ENCODE measurements at regions not wholly inside any gene's neighbourhood (a gene's known extent, or its start where the extent isn't known, plus 50 kb on each side); places are given as distances from the start of the nearest gene placed in this dataset.

DNA sequence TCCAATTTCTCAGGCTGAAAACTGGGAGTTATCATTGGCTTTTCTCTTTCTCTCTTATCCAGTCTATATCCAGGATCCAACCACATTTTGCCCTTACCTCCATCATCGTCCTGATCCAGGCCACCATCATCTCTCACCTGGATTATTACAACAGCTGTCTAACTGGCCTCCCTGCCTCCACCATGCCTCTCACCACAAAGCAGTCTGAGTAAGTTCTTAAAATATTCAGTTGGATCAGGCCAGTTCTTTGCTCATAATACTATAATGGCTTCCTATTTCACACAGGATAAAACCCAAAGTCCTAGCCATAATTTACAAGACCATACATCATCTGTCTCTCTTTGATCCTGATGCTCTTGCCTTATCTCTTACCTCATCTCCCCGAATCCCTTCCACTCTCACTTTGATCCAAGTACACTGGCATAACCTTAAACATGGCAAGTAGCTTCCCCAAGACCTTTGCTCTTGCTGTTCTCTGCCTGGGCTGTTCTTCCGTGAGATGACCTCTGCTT is 133.4 kb upstream of the RAP1B start:
- TF ChIP-seq, protein P1, sequence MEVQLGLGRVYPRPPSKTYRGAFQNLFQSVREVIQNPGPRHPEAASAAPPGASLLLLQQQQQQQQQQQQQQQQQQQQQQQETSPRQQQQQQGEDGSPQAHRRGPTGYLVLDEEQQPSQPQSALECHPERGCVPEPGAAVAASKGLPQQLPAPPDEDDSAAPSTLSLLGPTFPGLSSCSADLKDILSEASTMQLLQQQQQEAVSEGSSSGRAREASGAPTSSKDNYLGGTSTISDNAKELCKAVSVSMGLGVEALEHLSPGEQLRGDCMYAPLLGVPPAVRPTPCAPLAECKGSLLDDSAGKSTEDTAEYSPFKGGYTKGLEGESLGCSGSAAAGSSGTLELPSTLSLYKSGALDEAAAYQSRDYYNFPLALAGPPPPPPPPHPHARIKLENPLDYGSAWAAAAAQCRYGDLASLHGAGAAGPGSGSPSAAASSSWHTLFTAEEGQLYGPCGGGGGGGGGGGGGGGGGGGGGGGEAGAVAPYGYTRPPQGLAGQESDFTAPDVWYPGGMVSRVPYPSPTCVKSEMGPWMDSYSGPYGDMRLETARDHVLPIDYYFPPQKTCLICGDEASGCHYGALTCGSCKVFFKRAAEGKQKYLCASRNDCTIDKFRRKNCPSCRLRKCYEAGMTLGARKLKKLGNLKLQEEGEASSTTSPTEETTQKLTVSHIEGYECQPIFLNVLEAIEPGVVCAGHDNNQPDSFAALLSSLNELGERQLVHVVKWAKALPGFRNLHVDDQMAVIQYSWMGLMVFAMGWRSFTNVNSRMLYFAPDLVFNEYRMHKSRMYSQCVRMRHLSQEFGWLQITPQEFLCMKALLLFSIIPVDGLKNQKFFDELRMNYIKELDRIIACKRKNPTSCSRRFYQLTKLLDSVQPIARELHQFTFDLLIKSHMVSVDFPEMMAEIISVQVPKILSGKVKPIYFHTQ (CRISPR knock-in tag; IDR thresholded peaks at IDR 0.05), result no peak
- TF ChIP-seq JUN (CRISPR knock-in tag; IDR thresholded peaks at IDR 0.05), result no peak
- TF ChIP-seq, protein P2, sequence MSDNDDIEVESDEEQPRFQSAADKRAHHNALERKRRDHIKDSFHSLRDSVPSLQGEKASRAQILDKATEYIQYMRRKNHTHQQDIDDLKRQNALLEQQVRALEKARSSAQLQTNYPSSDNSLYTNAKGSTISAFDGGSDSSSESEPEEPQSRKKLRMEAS (CRISPR knock-in tag; IDR thresholded peaks at IDR 0.05), result no peak
- no peak for TF ChIP-seq EMX1 (CRISPR knock-in tag; IDR thresholded peaks at IDR 0.05)
- TF ChIP-seq, protein P3, sequence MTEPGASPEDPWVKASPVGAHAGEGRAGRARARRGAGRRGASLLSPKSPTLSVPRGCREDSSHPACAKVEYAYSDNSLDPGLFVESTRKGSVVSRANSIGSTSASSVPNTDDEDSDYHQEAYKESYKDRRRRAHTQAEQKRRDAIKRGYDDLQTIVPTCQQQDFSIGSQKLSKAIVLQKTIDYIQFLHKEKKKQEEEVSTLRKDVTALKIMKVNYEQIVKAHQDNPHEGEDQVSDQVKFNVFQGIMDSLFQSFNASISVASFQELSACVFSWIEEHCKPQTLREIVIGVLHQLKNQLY (CRISPR knock-in tag; IDR thresholded peaks at IDR 0.05), result no peak
- TF ChIP-seq SMAD4 (CRISPR knock-in tag; IDR thresholded peaks at IDR 0.05), result no peak
- TF ChIP-seq ZNF416 (CRISPR knock-in tag; IDR thresholded peaks at IDR 0.05), result no peak
- TF ChIP-seq, protein P4, sequence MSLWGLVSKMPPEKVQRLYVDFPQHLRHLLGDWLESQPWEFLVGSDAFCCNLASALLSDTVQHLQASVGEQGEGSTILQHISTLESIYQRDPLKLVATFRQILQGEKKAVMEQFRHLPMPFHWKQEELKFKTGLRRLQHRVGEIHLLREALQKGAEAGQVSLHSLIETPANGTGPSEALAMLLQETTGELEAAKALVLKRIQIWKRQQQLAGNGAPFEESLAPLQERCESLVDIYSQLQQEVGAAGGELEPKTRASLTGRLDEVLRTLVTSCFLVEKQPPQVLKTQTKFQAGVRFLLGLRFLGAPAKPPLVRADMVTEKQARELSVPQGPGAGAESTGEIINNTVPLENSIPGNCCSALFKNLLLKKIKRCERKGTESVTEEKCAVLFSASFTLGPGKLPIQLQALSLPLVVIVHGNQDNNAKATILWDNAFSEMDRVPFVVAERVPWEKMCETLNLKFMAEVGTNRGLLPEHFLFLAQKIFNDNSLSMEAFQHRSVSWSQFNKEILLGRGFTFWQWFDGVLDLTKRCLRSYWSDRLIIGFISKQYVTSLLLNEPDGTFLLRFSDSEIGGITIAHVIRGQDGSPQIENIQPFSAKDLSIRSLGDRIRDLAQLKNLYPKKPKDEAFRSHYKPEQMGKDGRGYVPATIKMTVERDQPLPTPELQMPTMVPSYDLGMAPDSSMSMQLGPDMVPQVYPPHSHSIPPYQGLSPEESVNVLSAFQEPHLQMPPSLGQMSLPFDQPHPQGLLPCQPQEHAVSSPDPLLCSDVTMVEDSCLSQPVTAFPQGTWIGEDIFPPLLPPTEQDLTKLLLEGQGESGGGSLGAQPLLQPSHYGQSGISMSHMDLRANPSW (CRISPR knock-in tag; conservative IDR thresholded peaks at IDR 0.05; ENCODE audit: low read depth), result no peak
- no peak for TF ChIP-seq ETV6 (CRISPR knock-in tag; IDR thresholded peaks at IDR 0.05)
- TF ChIP-seq GABPB1 (CRISPR knock-in tag; IDR thresholded peaks at IDR 0.05), result no peak
- TF ChIP-seq, protein P5, sequence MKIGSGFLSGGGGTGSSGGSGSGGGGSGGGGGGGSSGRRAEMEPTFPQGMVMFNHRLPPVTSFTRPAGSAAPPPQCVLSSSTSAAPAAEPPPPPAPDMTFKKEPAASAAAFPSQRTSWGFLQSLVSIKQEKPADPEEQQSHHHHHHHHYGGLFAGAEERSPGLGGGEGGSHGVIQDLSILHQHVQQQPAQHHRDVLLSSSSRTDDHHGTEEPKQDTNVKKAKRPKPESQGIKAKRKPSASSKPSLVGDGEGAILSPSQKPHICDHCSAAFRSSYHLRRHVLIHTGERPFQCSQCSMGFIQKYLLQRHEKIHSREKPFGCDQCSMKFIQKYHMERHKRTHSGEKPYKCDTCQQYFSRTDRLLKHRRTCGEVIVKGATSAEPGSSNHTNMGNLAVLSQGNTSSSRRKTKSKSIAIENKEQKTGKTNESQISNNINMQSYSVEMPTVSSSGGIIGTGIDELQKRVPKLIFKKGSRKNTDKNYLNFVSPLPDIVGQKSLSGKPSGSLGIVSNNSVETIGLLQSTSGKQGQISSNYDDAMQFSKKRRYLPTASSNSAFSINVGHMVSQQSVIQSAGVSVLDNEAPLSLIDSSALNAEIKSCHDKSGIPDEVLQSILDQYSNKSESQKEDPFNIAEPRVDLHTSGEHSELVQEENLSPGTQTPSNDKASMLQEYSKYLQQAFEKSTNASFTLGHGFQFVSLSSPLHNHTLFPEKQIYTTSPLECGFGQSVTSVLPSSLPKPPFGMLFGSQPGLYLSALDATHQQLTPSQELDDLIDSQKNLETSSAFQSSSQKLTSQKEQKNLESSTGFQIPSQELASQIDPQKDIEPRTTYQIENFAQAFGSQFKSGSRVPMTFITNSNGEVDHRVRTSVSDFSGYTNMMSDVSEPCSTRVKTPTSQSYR (CRISPR knock-in tag; IDR thresholded peaks at IDR 0.05), result no peak
- TF ChIP-seq NR2C2 (CRISPR knock-in tag; IDR thresholded peaks at IDR 0.05), result no peak
- Mint-ChIP-seq H3K4me3 (no peak overlapping the region), H3K4me1 (peaks cover 8% of the 10 kb centered on the region; the same call in 1 of the 2 replicates), H3K27ac (no peak overlapping the region), H3K36me3 (peaks cover 6% of the 10 kb centered on the region), H3K9me3 (peaks cover 9% of the 10 kb centered on the region), H3K27me3 (ENCODE audit: low read depth) (no peaks in the 10 kb centered on the region; the same call in 1 of the 2 replicates)
- no peak for DNase-seq (ENCODE audit: low spot score)
- ChIA-PET CTCF (no interaction called here), POLR2A (no interaction called here)
- ATAC-seq, result no peak

DNA sequence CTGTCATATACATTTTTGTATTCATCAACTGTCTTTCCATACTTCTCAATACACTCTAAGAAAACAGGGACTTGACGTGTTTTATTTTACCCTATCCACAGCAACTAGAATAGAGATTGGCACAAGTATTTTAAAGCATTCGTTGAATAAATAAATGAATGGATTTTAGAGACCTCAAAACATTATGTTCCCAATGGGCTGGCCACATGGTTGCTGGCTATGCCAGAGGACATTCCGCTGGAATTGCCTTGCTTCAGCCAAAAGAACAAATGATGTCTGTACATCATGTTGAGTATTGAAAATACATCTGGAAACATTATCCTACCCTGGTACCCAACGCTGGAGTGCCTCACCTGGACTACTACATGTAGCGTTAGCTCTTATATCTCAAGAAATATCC is 132.8 kb upstream of the RAP1B start:
- no peak overlapping the region for H3K4me3 Mint-ChIP-seq
- ATAC-seq (no peak), DNase-seq (ENCODE audit: low spot score) (no peak)
- CTCF ChIA-PET, result no interaction called here
- no peak overlapping the region for H3K27ac Mint-ChIP-seq
- TF ChIP-seq, protein P6, sequence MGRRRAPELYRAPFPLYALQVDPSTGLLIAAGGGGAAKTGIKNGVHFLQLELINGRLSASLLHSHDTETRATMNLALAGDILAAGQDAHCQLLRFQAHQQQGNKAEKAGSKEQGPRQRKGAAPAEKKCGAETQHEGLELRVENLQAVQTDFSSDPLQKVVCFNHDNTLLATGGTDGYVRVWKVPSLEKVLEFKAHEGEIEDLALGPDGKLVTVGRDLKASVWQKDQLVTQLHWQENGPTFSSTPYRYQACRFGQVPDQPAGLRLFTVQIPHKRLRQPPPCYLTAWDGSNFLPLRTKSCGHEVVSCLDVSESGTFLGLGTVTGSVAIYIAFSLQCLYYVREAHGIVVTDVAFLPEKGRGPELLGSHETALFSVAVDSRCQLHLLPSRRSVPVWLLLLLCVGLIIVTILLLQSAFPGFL (CRISPR knock-in tag; IDR thresholded peaks at IDR 0.05; ENCODE audit: borderline replicate concordance), result no peak
- TF ChIP-seq ESRRA (CRISPR knock-in tag; IDR thresholded peaks at IDR 0.05; ENCODE audit: borderline replicate concordance), result no peak
- no peak for TF ChIP-seq FOXJ3 (CRISPR knock-in tag; IDR thresholded peaks at IDR 0.05; ENCODE audit: borderline replicate concordance)
- TF ChIP-seq EMX1 (CRISPR knock-in tag; IDR thresholded peaks at IDR 0.05), result no peak
- TF ChIP-seq, protein P7, sequence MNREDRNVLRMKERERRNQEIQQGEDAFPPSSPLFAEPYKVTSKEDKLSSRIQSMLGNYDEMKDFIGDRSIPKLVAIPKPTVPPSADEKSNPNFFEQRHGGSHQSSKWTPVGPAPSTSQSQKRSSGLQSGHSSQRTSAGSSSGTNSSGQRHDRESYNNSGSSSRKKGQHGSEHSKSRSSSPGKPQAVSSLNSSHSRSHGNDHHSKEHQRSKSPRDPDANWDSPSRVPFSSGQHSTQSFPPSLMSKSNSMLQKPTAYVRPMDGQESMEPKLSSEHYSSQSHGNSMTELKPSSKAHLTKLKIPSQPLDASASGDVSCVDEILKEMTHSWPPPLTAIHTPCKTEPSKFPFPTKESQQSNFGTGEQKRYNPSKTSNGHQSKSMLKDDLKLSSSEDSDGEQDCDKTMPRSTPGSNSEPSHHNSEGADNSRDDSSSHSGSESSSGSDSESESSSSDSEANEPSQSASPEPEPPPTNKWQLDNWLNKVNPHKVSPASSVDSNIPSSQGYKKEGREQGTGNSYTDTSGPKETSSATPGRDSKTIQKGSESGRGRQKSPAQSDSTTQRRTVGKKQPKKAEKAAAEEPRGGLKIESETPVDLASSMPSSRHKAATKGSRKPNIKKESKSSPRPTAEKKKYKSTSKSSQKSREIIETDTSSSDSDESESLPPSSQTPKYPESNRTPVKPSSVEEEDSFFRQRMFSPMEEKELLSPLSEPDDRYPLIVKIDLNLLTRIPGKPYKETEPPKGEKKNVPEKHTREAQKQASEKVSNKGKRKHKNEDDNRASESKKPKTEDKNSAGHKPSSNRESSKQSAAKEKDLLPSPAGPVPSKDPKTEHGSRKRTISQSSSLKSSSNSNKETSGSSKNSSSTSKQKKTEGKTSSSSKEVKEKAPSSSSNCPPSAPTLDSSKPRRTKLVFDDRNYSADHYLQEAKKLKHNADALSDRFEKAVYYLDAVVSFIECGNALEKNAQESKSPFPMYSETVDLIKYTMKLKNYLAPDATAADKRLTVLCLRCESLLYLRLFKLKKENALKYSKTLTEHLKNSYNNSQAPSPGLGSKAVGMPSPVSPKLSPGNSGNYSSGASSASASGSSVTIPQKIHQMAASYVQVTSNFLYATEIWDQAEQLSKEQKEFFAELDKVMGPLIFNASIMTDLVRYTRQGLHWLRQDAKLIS (CRISPR knock-in tag; IDR thresholded peaks at IDR 0.05; ENCODE audit: borderline replicate concordance), result no peak
- TF ChIP-seq ZBTB21 (CRISPR knock-in tag; IDR thresholded peaks at IDR 0.05; ENCODE audit: borderline replicate concordance), result no peak
- H3K36me3 Mint-ChIP-seq, result peaks cover 6% of the 10 kb centered on the region
- H3K27me3 Mint-ChIP-seq (ENCODE audit: low read depth), result no peaks in the 10 kb centered on the region; the same call in 1 of the 2 replicates
- peaks cover 8% of the 10 kb centered on the region; the same call in 1 of the 2 replicates for H3K4me1 Mint-ChIP-seq
- peaks cover 9% of the 10 kb centered on the region for H3K9me3 Mint-ChIP-seq
- POLR2A ChIA-PET, result no interaction called here
